Smooth muscle cell (in vitro differentiated cells): ENCODE measurements at regions not wholly inside any gene's neighbourhood (a gene's known extent, or its start where the extent isn't known, plus 50 kb on each side); places are given as distances from the start of the nearest gene placed in this dataset.

Experiments
- DNase-seq: peaks from one replicate; lab custom pipeline; 2025; ENCODE audit not compliant: unreplicated experiment; lab: John Stamatoyannopoulos, UW
- H2AFZ ChIP-seq: fragments of 200-600 bp; sonication (generic); 2 replicates; pipeline ENCODE4 v1.6.0; 2016; ENCODE audit warnings: antibody characterized with exemption, low read depth, mild to moderate bottlenecking
- H3F3A ChIP-seq: fragments of 200-600 bp; sonication (generic); 2 replicates; pipeline ENCODE4 v1.6.0; 2017; ENCODE audit warnings: antibody characterized with exemption, low read depth
- H3K27ac ChIP-seq: fragments of 200-600 bp; sonication (generic); 2 replicates; pipeline ENCODE4 v1.5.1; 2016; ENCODE audit warnings: low read depth, mild to moderate bottlenecking
- H3K27me3 ChIP-seq: fragments of 200-600 bp; sonication (generic); 2 replicates; pipeline ENCODE4 v1.6.1; 2016; ENCODE audit warnings: low read depth, mild to moderate bottlenecking
- H3K36me3 ChIP-seq: fragments of 200-600 bp; sonication (generic); 2 replicates; pipeline ENCODE4 v1.5.1; 2016; ENCODE audit warnings: low read depth
- H3K4me1 ChIP-seq: fragments of 200-600 bp; sonication (generic); 2 replicates; pipeline ENCODE4 v1.5.1; 2016; ENCODE audit warnings: low read depth
- H3K4me2 ChIP-seq: fragments of 200-600 bp; sonication (generic); 2 replicates; pipeline ENCODE4 v1.6.0; 2016; ENCODE audit warnings: mild to moderate bottlenecking
- H3K4me3 ChIP-seq: fragments of 200-600 bp; sonication (generic); 2 replicates; pipeline ENCODE4 v1.5.1; 2016; ENCODE audit warnings: mild to moderate bottlenecking
- H3K79me2 ChIP-seq: fragments of 200-600 bp; sonication (generic); 2 replicates; pipeline ENCODE4 v1.6.0; 2016; ENCODE audit warnings: low read depth, mild to moderate bottlenecking
- H3K9ac ChIP-seq: fragments of 200-600 bp; sonication (generic); 2 replicates; pipeline ENCODE4 v1.6.0; 2016; ENCODE audit warnings: low read depth
- H3K9me3 ChIP-seq: fragments of 200-600 bp; sonication (generic); replicated peaks from 2 replicates; pipeline ENCODE4 v1.5.1; 2016; ENCODE audit warnings: low read depth
- H4K20me1 ChIP-seq: fragments of 200-600 bp; sonication (generic); 2 replicates; pipeline ENCODE4 v1.6.0; 2016; ENCODE audit warnings: low read depth
- CTCF ChIP-seq: fragments of 200-600 bp; sonication (generic); IDR thresholded peaks from 2 replicates; pipeline ENCODE4 v1.5.1; 2017; ENCODE audit warnings: borderline replicate concordance, mild to moderate bottlenecking, antibody characterized with exemption; ENCODE audit not compliant: insufficient read depth, poor library complexity, severe bottlenecking
- WGBS: methylation state at CpG from one replicate; pipeline ENCODE4 v1.1.7; 2016; ENCODE audit warnings: low lambda C conversion rate; 5-methylcytosine and 5-hydroxymethylcytosine counted together

- Histone ChIP-seq H4K20me1 (no peaks in the 10 kb centered on the region), H3K9ac (no peak overlapping the region), H3F3A (no peaks in the 10 kb centered on the region), H3K4me1 (peaks cover 5% of the 10 kb centered on the region), H3K36me3 (no peaks in the 10 kb centered on the region), H2AFZ (no peak overlapping the region), H3K9me3 (no peaks in the 10 kb centered on the region), H3K27me3 (peaks cover 17% of the 10 kb centered on the region), H3K79me2 (no peaks in the 10 kb centered on the region), H3K27ac (no peak overlapping the region), H3K4me3 (no peak overlapping the region), H3K4me2 (no peak overlapping the region)
- TF ChIP-seq CTCF: no peak
- no peak for DNase-seq
- WGBS: 95% methylated on average over 4 of the region's 4 CpGs
These were observed 154.1 kb upstream of the UNC5B start for GRCh38 chr10:71058308-71058707.

GRCh38 chr10:71059054-71059818, 153.1 kb upstream of the UNC5B start:
- DNase-seq: no peak
- Histone ChIP-seq H4K20me1 (no peaks in the 10 kb centered on the region), H3K9ac (no peak overlapping the region), H3K79me2 (no peaks in the 10 kb centered on the region), H3K4me3 (no peak overlapping the region), H3K27me3 (peaks cover 17% of the 10 kb centered on the region), H3K36me3 (no peaks in the 10 kb centered on the region), H3K27ac (no peak overlapping the region), H2AFZ (no peak overlapping the region), H3F3A (no peaks in the 10 kb centered on the region), H3K4me1 (peaks cover 5% of the 10 kb centered on the region), H3K4me2 (no peak overlapping the region), H3K9me3 (no peaks in the 10 kb centered on the region)
- TF ChIP-seq CTCF: no peak
- 89% methylated on average over 12 of the region's 12 CpGs for WGBS

GRCh38 chr10:71059943-71060342, 152.4 kb upstream of the UNC5B start:
- no peak overlapping the region for H3K4me2 ChIP-seq
- no peak for DNase-seq
- no peak overlapping the region for H2AFZ ChIP-seq
- no peak overlapping the region for H3K9ac ChIP-seq
- no peaks in the 10 kb centered on the region for H4K20me1 ChIP-seq
- no peaks in the 10 kb centered on the region for H3F3A ChIP-seq
- peaks cover 16% of the 10 kb centered on the region for H3K27me3 ChIP-seq
- TF ChIP-seq CTCF: no peak
- H3K9me3 ChIP-seq: no peaks in the 10 kb centered on the region
- peaks cover 9% of the 10 kb centered on the region for H3K4me1 ChIP-seq
- H3K4me3 ChIP-seq: no peak overlapping the region
- WGBS: 85% methylated on average over 16 of the region's 16 CpGs
- H3K36me3 ChIP-seq: no peaks in the 10 kb centered on the region
- no peaks in the 10 kb centered on the region for H3K79me2 ChIP-seq
- H3K27ac ChIP-seq: no peak overlapping the region
